HEK293 (cell line): ENCODE measurements at regions not wholly inside any gene's neighbourhood (a gene's known extent, or its start where the extent isn't known, plus 50 kb on each side); places are given as distances from the start of the nearest gene placed in this dataset.

Source experiments
- CTCF ChIA-PET: fragments of 350-600 bp; formaldehyde crosslinking; extraction: SDS; loops from one replicate; lab custom pipeline; 2021; ENCODE audit warnings: antibody characterized with exemption; lab: Yijun Ruan, JAX
- POLR2A ChIA-PET: fragments of 300-600 bp; formaldehyde crosslinking; extraction: SDS; loops from one replicate; lab custom pipeline; 2020; ENCODE audit warnings: antibody characterized with exemption, inconsistent platforms; lab: Yijun Ruan, JAX
- H3K27ac ChIP-seq: fragments of 200-500 bp; sonication (Bioruptor generic); 2 replicates; pipeline ENCODE4 v1.5.1; 2014; ENCODE audit warnings: low read depth, low read length, control low read depth, inconsistent platforms; ENCODE audit errors: extremely low read depth
- H3K36me3 ChIP-seq, 2 experiments: fragments of 200-500 bp in 1 of 2; sonication (Bioruptor generic) in 1 of 2; 1 replicate in 1 of 2; 2 replicates in 1 of 2; pipeline ENCODE4 v1.5.1; 2014 to 2017; ENCODE audit warnings: inconsistent platforms in 2 of 2, low read length in 2 of 2; ENCODE audit not compliant: control insufficient read depth in 2 of 2, insufficient read depth in 1 of 2
- H3K4me1 ChIP-seq: fragments of 200-500 bp; sonication (Bioruptor generic); 2 replicates; pipeline ENCODE4 v1.5.1; 2014; ENCODE audit warnings: mild to moderate bottlenecking, low read length, inconsistent platforms; ENCODE audit not compliant: control insufficient read depth, insufficient read depth
- H3K4me3 ChIP-seq: 2 replicates; pipeline ENCODE4 v1.5.1; 2011; ENCODE audit warnings: low read depth, mild to moderate bottlenecking, control low read depth, low read length, moderate library complexity
- H3K9me3 ChIP-seq: fragments of 200-500 bp; sonication (Bioruptor generic); 2 replicates; pipeline ENCODE4 v1.5.1; 2014; ENCODE audit warnings: low read depth, low read length, inconsistent platforms; ENCODE audit not compliant: control insufficient read depth, insufficient read depth
- AEBP2 ChIP-seq: fragments of 450-650 bp; formaldehyde crosslinking; IDR thresholded peaks from 2 replicates; pipeline ENCODE4 v1.5.1; 2016; ENCODE audit warnings: missing biosample characterization, missing genetic modification characterization, borderline replicate concordance
- ATF2 ChIP-seq: fragments of 450-650 bp; formaldehyde crosslinking; IDR thresholded peaks from 2 replicates; pipeline ENCODE4 v1.5.1; 2016; ENCODE audit warnings: missing biosample characterization, missing genetic modification characterization, low read depth
- BCL11A ChIP-seq: fragments of 450-650 bp; formaldehyde crosslinking; IDR thresholded peaks from 2 replicates; pipeline ENCODE4 v1.5.1; 2016; ENCODE audit warnings: low read depth, missing biosample characterization, missing genetic modification characterization
- HOXA7 ChIP-seq: sonication (generic); formaldehyde crosslinking; IDR thresholded peaks from 2 replicates; pipeline ENCODE4 v1.8.1; 2022; ENCODE audit warnings: missing genetic modification reagents, borderline replicate concordance
- INSM2 ChIP-seq: fragments of 450-650 bp; formaldehyde crosslinking; IDR thresholded peaks from 2 replicates; pipeline ENCODE4 v1.5.1; 2016; ENCODE audit warnings: missing biosample characterization, missing genetic modification characterization
- REST ChIP-seq: fragments of 450-650 bp; formaldehyde crosslinking; IDR thresholded peaks from 2 replicates; pipeline ENCODE4 v1.5.1; 2016; ENCODE audit warnings: missing biosample characterization, missing genetic modification characterization
- SP7 ChIP-seq: fragments of 450-650 bp; formaldehyde crosslinking; IDR thresholded peaks from 2 replicates; pipeline ENCODE4 v1.5.1; 2016; ENCODE audit warnings: missing biosample characterization, missing genetic modification characterization
- TCF7L2 ChIP-seq: IDR thresholded peaks from 2 replicates; pipeline ENCODE4 v1.6.1; 2011; ENCODE audit warnings: low read depth, mild to moderate bottlenecking, inconsistent platforms, low read length, moderate library complexity, borderline replicate concordance
- TSHZ1 ChIP-seq: fragments of 450-650 bp; formaldehyde crosslinking; IDR thresholded peaks from 2 replicates; pipeline ENCODE4 v1.5.1; 2016; ENCODE audit warnings: missing biosample characterization, missing genetic modification characterization, borderline replicate concordance
- ZFHX2 ChIP-seq: fragments of 450-650 bp; formaldehyde crosslinking; conservative IDR thresholded peaks from 2 replicates; pipeline ENCODE4 v1.5.1; 2016; ENCODE audit warnings: missing biosample characterization, missing genetic modification characterization
- ZFP41 ChIP-seq: fragments of 450-650 bp; formaldehyde crosslinking; IDR thresholded peaks from 2 replicates; pipeline ENCODE4 v1.5.1; 2016; ENCODE audit warnings: missing biosample characterization, missing genetic modification characterization, borderline replicate concordance
- ZFP69B ChIP-seq: fragments of 450-650 bp; formaldehyde crosslinking; IDR thresholded peaks from 2 replicates; pipeline ENCODE4 v1.5.1; 2016; ENCODE audit warnings: missing biosample characterization, missing genetic modification characterization
- ZIC2 ChIP-seq: fragments of 450-650 bp; formaldehyde crosslinking; IDR thresholded peaks from 2 replicates; pipeline ENCODE4 v1.5.1; 2016; ENCODE audit warnings: missing biosample characterization, missing genetic modification characterization
- ZNF138 ChIP-seq: fragments of 450-650 bp; formaldehyde crosslinking; IDR thresholded peaks from 2 replicates; pipeline ENCODE4 v1.5.1; 2016; ENCODE audit warnings: missing biosample characterization, missing genetic modification characterization, borderline replicate concordance
- ZNF211 ChIP-seq: fragments of 450-650 bp; formaldehyde crosslinking; IDR thresholded peaks from 2 replicates; pipeline ENCODE4 v1.5.1; 2016; ENCODE audit warnings: low read depth, missing biosample characterization, missing genetic modification characterization
- ZNF391 ChIP-seq: fragments of 450-650 bp; formaldehyde crosslinking; IDR thresholded peaks from 2 replicates; pipeline ENCODE4 v1.5.1; 2016; ENCODE audit warnings: low read depth, missing biosample characterization, missing genetic modification characterization, borderline replicate concordance
- ZNF544 ChIP-seq: fragments of 450-650 bp; formaldehyde crosslinking; IDR thresholded peaks from 2 replicates; pipeline ENCODE4 v1.5.0; 2017; ENCODE audit warnings: missing biosample characterization, missing genetic modification characterization
- ZNF555 ChIP-seq: fragments of 450-650 bp; formaldehyde crosslinking; conservative IDR thresholded peaks from 2 replicates; pipeline ENCODE4 v1.5.1; 2017; ENCODE audit warnings: missing biosample characterization, mild to moderate bottlenecking, missing genetic modification characterization, inconsistent platforms
- ZNF571 ChIP-seq: fragments of 450-650 bp; formaldehyde crosslinking; IDR thresholded peaks from 2 replicates; pipeline ENCODE4 v1.5.0; 2017; ENCODE audit warnings: missing biosample characterization, missing genetic modification characterization
- ZNF580 ChIP-seq: fragments of 450-650 bp; formaldehyde crosslinking; IDR thresholded peaks from 2 replicates; pipeline ENCODE4 v1.5.1; 2016; ENCODE audit warnings: missing biosample characterization, missing genetic modification characterization
- ZNF596 ChIP-seq: fragments of 450-650 bp; IDR thresholded peaks from 2 replicates; pipeline ENCODE4 v1.5.0; 2018; ENCODE audit warnings: missing biosample characterization, mild to moderate bottlenecking, missing genetic modification characterization, moderate library complexity
- ZNF701 ChIP-seq: fragments of 450-650 bp; formaldehyde crosslinking; IDR thresholded peaks from 2 replicates; pipeline ENCODE4 v1.5.1; 2016; ENCODE audit warnings: missing biosample characterization, missing genetic modification characterization
- ZNF707 ChIP-seq: fragments of 450-650 bp; formaldehyde crosslinking; IDR thresholded peaks from 2 replicates; pipeline ENCODE4 v1.5.1; 2016; ENCODE audit warnings: missing biosample characterization, missing genetic modification characterization
- ZNF776 ChIP-seq: fragments of 450-650 bp; formaldehyde crosslinking; IDR thresholded peaks from 2 replicates; pipeline ENCODE4 v1.5.0; 2017; ENCODE audit warnings: missing biosample characterization, missing genetic modification characterization, borderline replicate concordance

- no peak for TF ChIP-seq ZIC2 (tag by site-specific recombination)
- TF ChIP-seq AEBP2 (tag by site-specific recombination), result no peak
- TF ChIP-seq ZFP69B (tag by site-specific recombination), result no peak
- no peak for TF ChIP-seq ATF2 (tag by site-specific recombination)
- no peak for TF ChIP-seq ZNF701 (tag by site-specific recombination)
- no peak for TF ChIP-seq ZNF571 (tag by site-specific recombination)
- no peak for TF ChIP-seq ZFP41 (tag by site-specific recombination)
- TF ChIP-seq ZNF596 (tag by site-specific recombination), result no peak
These were observed 210.0 kb downstream of the SEC61B start (continued) for GRCh38 chr9:99432075-99432474.

GRCh38 chr9:99433095-99433494, 211.0 kb downstream of the SEC61B start:
- no peaks in the 10 kb centered on the region for H3K4me1 ChIP-seq
- ChIA-PET POLR2A (interaction anchor here (0.6 kb wide), 1 partner anchor 974 kb away, joined by 5 read pairs; no protein-coding TSS in a partner anchor), CTCF (no interaction called here)
- TF ChIP-seq TSHZ1 (tag by site-specific recombination), result no peak
- TF ChIP-seq HOXA7 (CRISPR knock-in tag), result no peak
- no peak for TF ChIP-seq ZNF138 (tag by site-specific recombination)
- no peak for TF ChIP-seq ZNF391 (tag by site-specific recombination)
- no peak for TF ChIP-seq BCL11A (tag by site-specific recombination)
- TF ChIP-seq ZNF544 (tag by site-specific recombination), result no peak
- no peak for TF ChIP-seq ZFHX2
- TF ChIP-seq ZNF211 (tag by site-specific recombination), result no peak
- TF ChIP-seq SP7, result no peak
- no peak for TF ChIP-seq ZNF776 (tag by site-specific recombination)
- no peak for TF ChIP-seq ZNF555 (tag by site-specific recombination)
- TF ChIP-seq ZNF707 (tag by site-specific recombination), result no peak
- TF ChIP-seq REST (tag by site-specific recombination), result no peak
- TF ChIP-seq TCF7L2, result no peak
- no peak for TF ChIP-seq ZNF580 (tag by site-specific recombination)
- TF ChIP-seq INSM2 (tag by site-specific recombination), result no peak
- H3K9me3 ChIP-seq, result no peaks in the 10 kb centered on the region
- H3K36me3 ChIP-seq, result no peaks in the 10 kb centered on the region
- no peak overlapping the region for H3K4me3 ChIP-seq
- no peak overlapping the region for H3K27ac ChIP-seq
